Activated CD8-positive, alpha-beta T cell treated with anti-CD3 and anti-CD28 coated beads, Interleukin-2, amount 10 ng/mL, durations not matched to agents 7 days and 5 days (primary cell): ENCODE measurements at regions not wholly inside any gene's neighbourhood (a gene's known extent, or its start where the extent isn't known, plus 50 kb on each side); places are given as distances from the start of the nearest gene placed in this dataset.

Experiments
- ATAC-seq: fragments of 150-1000 bp; cut with Tn5 transposase; one replicate; pipeline ENCODE4 v1.10.0; 2021; ENCODE audit warnings: moderate library complexity
- CTCF ChIA-PET: fragments of 350-600 bp; sonication (Branson Sonifier 250); formaldehyde crosslinking; loops from one replicate; lab custom pipeline; 2021; ENCODE audit warnings: antibody characterized with exemption; lab: Charles Lee
- POLR2A ChIA-PET: fragments of 350-600 bp; sonication (Branson Sonifier 250); formaldehyde crosslinking; loops from one replicate; lab custom pipeline; 2021; ENCODE audit warnings: antibody characterized with exemption; lab: Charles Lee
- DNase-seq: peaks from one replicate; pipeline ENCODE4 v3.0.0-alpha.2; 2020
- H3K27ac Mint-ChIP-seq: one replicate; pipeline ENCODE4 v1.8.0; 2021; ENCODE audit warnings: mild to moderate bottlenecking, mixed read lengths
- H3K27me3 Mint-ChIP-seq: one replicate; pipeline ENCODE4 v1.8.0; 2021; ENCODE audit warnings: low read depth, mixed read lengths
- H3K36me3 Mint-ChIP-seq: one replicate; pipeline ENCODE4 v1.8.0; 2021; ENCODE audit warnings: low read depth, mixed read lengths
- H3K4me1 Mint-ChIP-seq: one replicate; pipeline ENCODE4 v1.8.0; 2021; ENCODE audit warnings: low read depth, mixed read lengths
- H3K4me3 Mint-ChIP-seq: one replicate; pipeline ENCODE4 v1.8.0; 2021; ENCODE audit warnings: mild to moderate bottlenecking, mixed read lengths
- H3K9me3 Mint-ChIP-seq: one replicate; pipeline ENCODE4 v1.8.0; 2022; ENCODE audit warnings: mixed read lengths; ENCODE audit not compliant: insufficient read depth

- no peak overlapping the region for H3K4me3 Mint-ChIP-seq
- DNase-seq (no peak), ATAC-seq (no peak)
- no peaks in the 10 kb centered on the region for H3K4me1 Mint-ChIP-seq
- H3K9me3 Mint-ChIP-seq = peaks cover 9% of the 10 kb centered on the region
- no peak overlapping the region for H3K27ac Mint-ChIP-seq
- POLR2A ChIA-PET = no interaction called here
- no peaks in the 10 kb centered on the region for H3K36me3 Mint-ChIP-seq
- CTCF ChIA-PET = no interaction called here
- no peaks in the 10 kb centered on the region for H3K27me3 Mint-ChIP-seq
Measured at GRCh38 chr20:16220826-16221225, 352.4 kb downstream of the KIF16B start.

GRCh38 chr20:16219182-16219581, 354.1 kb downstream of the KIF16B start:
- Mint-ChIP-seq H3K27me3 (no peaks in the 10 kb centered on the region), H3K9me3 (peaks cover 9% of the 10 kb centered on the region), H3K27ac (no peak overlapping the region), H3K4me3 (no peak overlapping the region), H3K36me3 (no peaks in the 10 kb centered on the region), H3K4me1 (no peaks in the 10 kb centered on the region)
- CTCF ChIA-PET = interaction anchor here (0.7 kb wide), 1 partner anchor 15 kb away, joined by 4 read pairs; no protein-coding TSS in a partner anchor
- ATAC-seq (no peak), DNase-seq (no peak)
- POLR2A ChIA-PET = no interaction called here

GRCh38 chr20:16216914-16217230, 356.4 kb downstream of the KIF16B start:
- no peak for DNase-seq
- ATAC-seq = no peak
- peaks cover 9% of the 10 kb centered on the region for H3K9me3 Mint-ChIP-seq
- H3K4me3 Mint-ChIP-seq = no peak overlapping the region
- ChIA-PET POLR2A (no interaction called here), CTCF (no interaction called here)
- no peak overlapping the region for H3K27ac Mint-ChIP-seq
- no peaks in the 10 kb centered on the region for H3K27me3 Mint-ChIP-seq
- H3K36me3 Mint-ChIP-seq = no peaks in the 10 kb centered on the region
- H3K4me1 Mint-ChIP-seq = no peaks in the 10 kb centered on the region

GRCh38 chr20:16216227-16216913, 356.9 kb downstream of the KIF16B start:
- ChIA-PET CTCF (no interaction called here), POLR2A (no interaction called here)
- no peak for DNase-seq
- ATAC-seq = no peak
- Mint-ChIP-seq H3K27ac (no peak overlapping the region), H3K4me1 (no peaks in the 10 kb centered on the region), H3K4me3 (no peak overlapping the region), H3K36me3 (no peaks in the 10 kb centered on the region), H3K9me3 (peaks cover 9% of the 10 kb centered on the region), H3K27me3 (no peaks in the 10 kb centered on the region)

- Mint-ChIP-seq H3K36me3 (no peaks in the 10 kb centered on the region), H3K9me3 (peaks cover 4% of the 10 kb centered on the region), H3K4me1 (no peaks in the 10 kb centered on the region), H3K27me3 (no peaks in the 10 kb centered on the region), H3K4me3 (no peak overlapping the region), H3K27ac (no peak overlapping the region)
- DNase-seq (no peak), ATAC-seq (no peak)
- ChIA-PET POLR2A (no interaction called here), CTCF (no interaction called here)
Measured at GRCh38 chr20:16215041-16215440, 358.2 kb downstream of the KIF16B start.

- ChIA-PET POLR2A (interaction anchor here (0.6 kb wide), 1 partner anchor 40 kb away, joined by 3 read pairs; no protein-coding TSS in a partner anchor), CTCF (no interaction called here)
- no peak overlapping the region for H3K4me3 Mint-ChIP-seq
- H3K4me1 Mint-ChIP-seq = no peaks in the 10 kb centered on the region
- ATAC-seq (no peak), DNase-seq (no peak)
- no peaks in the 10 kb centered on the region for H3K27me3 Mint-ChIP-seq
- peaks cover 4% of the 10 kb centered on the region for H3K9me3 Mint-ChIP-seq
- no peaks in the 10 kb centered on the region for H3K36me3 Mint-ChIP-seq
- H3K27ac Mint-ChIP-seq = no peak overlapping the region
Measured at GRCh38 chr20:16212790-16213189, 360.5 kb downstream of the KIF16B start.

- Mint-ChIP-seq H3K27ac (no peak overlapping the region), H3K4me3 (no peak overlapping the region), H3K36me3 (no peaks in the 10 kb centered on the region), H3K9me3 (no peaks in the 10 kb centered on the region), H3K27me3 (no peaks in the 10 kb centered on the region), H3K4me1 (no peaks in the 10 kb centered on the region)
- no peak for DNase-seq
- ATAC-seq = no peak
- ChIA-PET POLR2A (no interaction called here), CTCF (no interaction called here)
Measured at GRCh38 chr20:16209951-16210361, 363.3 kb downstream of the KIF16B start.

- DNase-seq = no peak
- Mint-ChIP-seq H3K4me3 (no peak overlapping the region), H3K36me3 (no peaks in the 10 kb centered on the region), H3K9me3 (no peaks in the 10 kb centered on the region), H3K27me3 (no peaks in the 10 kb centered on the region), H3K27ac (no peak overlapping the region), H3K4me1 (no peaks in the 10 kb centered on the region)
- ChIA-PET CTCF (no interaction called here), POLR2A (no interaction called here)
- no peak for ATAC-seq
Measured at GRCh38 chr20:16209357-16209756, 363.9 kb downstream of the KIF16B start.

GRCh38 chr20:16208443-16208842, 364.8 kb downstream of the KIF16B start:
- DNase-seq (no peak), ATAC-seq (no peak)
- Mint-ChIP-seq H3K4me3 (no peak overlapping the region), H3K4me1 (no peaks in the 10 kb centered on the region), H3K27me3 (no peaks in the 10 kb centered on the region), H3K9me3 (no peaks in the 10 kb centered on the region), H3K27ac (no peak overlapping the region), H3K36me3 (no peaks in the 10 kb centered on the region)
- ChIA-PET CTCF (no interaction called here), POLR2A (no interaction called here)

- ATAC-seq (no peak), DNase-seq (no peak)
- Mint-ChIP-seq H3K9me3 (peaks cover 8% of the 10 kb centered on the region), H3K36me3 (no peaks in the 10 kb centered on the region), H3K27me3 (no peaks in the 10 kb centered on the region), H3K4me3 (no peak overlapping the region), H3K27ac (no peak overlapping the region), H3K4me1 (no peaks in the 10 kb centered on the region)
- POLR2A ChIA-PET = no interaction called here
- CTCF ChIA-PET = no interaction called here
Measured at GRCh38 chr20:16206817-16207216, 366.4 kb downstream of the KIF16B start.

GRCh38 chr20:16205507-16205906, 367.7 kb downstream of the KIF16B start:
- H3K4me3 Mint-ChIP-seq = no peak overlapping the region
- ATAC-seq (no peak), DNase-seq (no peak)
- no peaks in the 10 kb centered on the region for H3K36me3 Mint-ChIP-seq
- no peaks in the 10 kb centered on the region for H3K27me3 Mint-ChIP-seq
- H3K9me3 Mint-ChIP-seq = peaks cover 9% of the 10 kb centered on the region
- no peak overlapping the region for H3K27ac Mint-ChIP-seq
- H3K4me1 Mint-ChIP-seq = no peaks in the 10 kb centered on the region
- POLR2A ChIA-PET = no interaction called here
- CTCF ChIA-PET = no interaction called here

- CTCF ChIA-PET = no interaction called here
- ATAC-seq (no peak), DNase-seq (no peak)
- Mint-ChIP-seq H3K9me3 (peaks cover 9% of the 10 kb centered on the region), H3K27ac (no peak overlapping the region), H3K4me1 (no peaks in the 10 kb centered on the region), H3K27me3 (no peaks in the 10 kb centered on the region), H3K36me3 (no peaks in the 10 kb centered on the region), H3K4me3 (no peak overlapping the region)
- POLR2A ChIA-PET = no interaction called here
Measured at GRCh38 chr20:16203096-16203495, 370.2 kb downstream of the KIF16B start.

- DNase-seq (no peak), ATAC-seq (no peak)
- ChIA-PET POLR2A (no interaction called here), CTCF (no interaction called here)
- H3K36me3 Mint-ChIP-seq = no peaks in the 10 kb centered on the region
- H3K4me3 Mint-ChIP-seq = no peak overlapping the region
- H3K9me3 Mint-ChIP-seq = peaks cover 9% of the 10 kb centered on the region
- no peaks in the 10 kb centered on the region for H3K27me3 Mint-ChIP-seq
- H3K27ac Mint-ChIP-seq = no peak overlapping the region
- H3K4me1 Mint-ChIP-seq = no peaks in the 10 kb centered on the region
Measured at GRCh38 chr20:16201191-16201590, 372.1 kb downstream of the KIF16B start.
